Stimulated activated memory B cell treated with anti-CD40 and anti-IgM and Interleukin-4, amounts not matched to agents 10 μg/mL and 1 μg/mL and 100 μg/mL, for 72 hours (primary cell): ENCODE measurements at regions not wholly inside any gene's neighbourhood (a gene's known extent, or its start where the extent isn't known, plus 50 kb on each side); places are given as distances from the start of the nearest gene placed in this dataset.
"Not testable (repeated sequence)": the region's sequence is repeated elsewhere in the genome, so short reads cannot be mapped to it uniquely, and the experiment has no call there.

Experiments
- ATAC-seq: fragments of 150-1000 bp; cut with Tn5 transposase; 2 replicates; pipeline ENCODE4 v1.10.0; 2021
- H3K27ac Mint-ChIP-seq: one replicate; pipeline ENCODE4 v1.8.0; 2022; ENCODE audit warnings: mild to moderate bottlenecking, mixed read lengths
- H3K27me3 Mint-ChIP-seq: one replicate; pipeline ENCODE4 v1.8.0; 2022; ENCODE audit warnings: mixed read lengths
- H3K36me3 Mint-ChIP-seq: one replicate; pipeline ENCODE4 v1.8.0; 2022; ENCODE audit warnings: mixed read lengths
- H3K4me1 Mint-ChIP-seq: one replicate; pipeline ENCODE4 v1.8.0; 2022; ENCODE audit warnings: mixed read lengths
- H3K4me3 Mint-ChIP-seq: one replicate; pipeline ENCODE4 v1.8.0; 2022; ENCODE audit warnings: mild to moderate bottlenecking, moderate library complexity, mixed read lengths
- H3K9me3 Mint-ChIP-seq: one replicate; pipeline ENCODE4 v1.8.0; 2022; ENCODE audit warnings: mixed read lengths

- Mint-ChIP-seq H3K4me3 (no peak overlapping the region), H3K4me1 (no peaks in the 10 kb centered on the region), H3K36me3 (no peaks in the 10 kb centered on the region), H3K27me3 (no peaks in the 10 kb centered on the region), H3K9me3 (no peaks in the 10 kb centered on the region), H3K27ac (no peak overlapping the region)
- no peak for ATAC-seq
Measured at GRCh38 chr13:53411463-53411862, 382.9 kb downstream of the OLFM4 start.

- Mint-ChIP-seq H3K4me3 (no peak overlapping the region), H3K27me3 (no peaks in the 10 kb centered on the region), H3K9me3 (no peaks in the 10 kb centered on the region), H3K4me1 (no peaks in the 10 kb centered on the region), H3K36me3 (no peaks in the 10 kb centered on the region), H3K27ac (no peak overlapping the region)
- no peak for ATAC-seq
Measured at GRCh38 chr13:53415135-53415534, 386.5 kb downstream of the OLFM4 start.

GRCh38 chr13:53417601-53418000 lies 389.0 kb downstream of the OLFM4 start:
- Mint-ChIP-seq H3K4me1 (no peaks in the 10 kb centered on the region), H3K27me3 (no peaks in the 10 kb centered on the region), H3K27ac (no peak overlapping the region), H3K9me3 (no peaks in the 10 kb centered on the region), H3K36me3 (no peaks in the 10 kb centered on the region), H3K4me3 (no peak overlapping the region)
- no peak for ATAC-seq

- no peak overlapping the region for H3K4me3 Mint-ChIP-seq
- H3K9me3 Mint-ChIP-seq, result no peaks in the 10 kb centered on the region
- H3K4me1 Mint-ChIP-seq, result no peaks in the 10 kb centered on the region
- no peak for ATAC-seq
- H3K27me3 Mint-ChIP-seq, result no peaks in the 10 kb centered on the region
- H3K36me3 Mint-ChIP-seq, result no peaks in the 10 kb centered on the region
- H3K27ac Mint-ChIP-seq, result no peak overlapping the region
Measured at GRCh38 chr13:53422415-53422814, 393.8 kb downstream of the OLFM4 start.

- no peaks in the 10 kb centered on the region for H3K36me3 Mint-ChIP-seq
- no peaks in the 10 kb centered on the region for H3K27me3 Mint-ChIP-seq
- no peaks in the 10 kb centered on the region for H3K9me3 Mint-ChIP-seq
- ATAC-seq, result no peak
- H3K27ac Mint-ChIP-seq, result no peak overlapping the region
- H3K4me1 Mint-ChIP-seq, result no peaks in the 10 kb centered on the region
- H3K4me3 Mint-ChIP-seq, result no peak overlapping the region
Measured at GRCh38 chr13:53436396-53436795, 407.8 kb downstream of the OLFM4 start.

- H3K27me3 Mint-ChIP-seq, result no peaks in the 10 kb centered on the region
- no peaks in the 10 kb centered on the region for H3K36me3 Mint-ChIP-seq
- H3K9me3 Mint-ChIP-seq, result no peaks in the 10 kb centered on the region
- H3K4me1 Mint-ChIP-seq, result no peaks in the 10 kb centered on the region
- no peak overlapping the region for H3K4me3 Mint-ChIP-seq
- no peak overlapping the region for H3K27ac Mint-ChIP-seq
- ATAC-seq, result no peak
Measured at GRCh38 chr13:53439439-53440225, 411.0 kb downstream of the OLFM4 start.

GRCh38 chr13:53442979-53443378 lies 414.4 kb downstream of the OLFM4 start:
- H3K27me3 Mint-ChIP-seq, result no peaks in the 10 kb centered on the region
- H3K4me3 Mint-ChIP-seq, result no peak overlapping the region
- no peak overlapping the region for H3K27ac Mint-ChIP-seq
- H3K9me3 Mint-ChIP-seq, result peaks cover 2% of the 10 kb centered on the region
- no peak for ATAC-seq
- H3K4me1 Mint-ChIP-seq, result no peaks in the 10 kb centered on the region
- H3K36me3 Mint-ChIP-seq, result no peaks in the 10 kb centered on the region

- ATAC-seq, result no peak
- H3K4me1 Mint-ChIP-seq, result no peaks in the 10 kb centered on the region
- no peak overlapping the region for H3K27ac Mint-ChIP-seq
- H3K27me3 Mint-ChIP-seq, result no peaks in the 10 kb centered on the region
- no peak overlapping the region for H3K4me3 Mint-ChIP-seq
- H3K36me3 Mint-ChIP-seq, result peaks cover 4% of the 10 kb centered on the region
- peaks cover 13% of the 10 kb centered on the region for H3K9me3 Mint-ChIP-seq
Measured at GRCh38 chr13:53445686-53446085, 417.1 kb downstream of the OLFM4 start.

GRCh38 chr13:53447456-53447855 lies 418.8 kb downstream of the OLFM4 start:
- Mint-ChIP-seq H3K36me3 (peaks cover 4% of the 10 kb centered on the region), H3K4me1 (no peaks in the 10 kb centered on the region), H3K27me3 (no peaks in the 10 kb centered on the region), H3K4me3 (no peak overlapping the region), H3K9me3 (peaks cover 16% of the 10 kb centered on the region), H3K27ac (no peak overlapping the region)
- ATAC-seq, result no peak

- H3K4me3 Mint-ChIP-seq, result no peak overlapping the region
- no peak for ATAC-seq
Measured at GRCh38 chr13:53447863-53448262, 419.2 kb downstream of the OLFM4 start.

GRCh38 chr13:53452263-53452808 lies 423.7 kb downstream of the OLFM4 start:
- H3K4me1 Mint-ChIP-seq, H3K27ac Mint-ChIP-seq, H3K4me3 Mint-ChIP-seq, H3K36me3 Mint-ChIP-seq, H3K27me3 Mint-ChIP-seq, ATAC-seq: not testable (repeated sequence)
- H3K9me3 Mint-ChIP-seq, result peaks cover 13% of the 10 kb centered on the region

More at GRCh38 chr13:53447863-53448262, 419.2 kb downstream of the OLFM4 start:
- Mint-ChIP-seq H3K9me3 (peaks cover 16% of the 10 kb centered on the region), H3K27ac (no peak overlapping the region), H3K4me1 (no peaks in the 10 kb centered on the region), H3K27me3 (no peaks in the 10 kb centered on the region), H3K36me3 (peaks cover 4% of the 10 kb centered on the region)

- no peak for ATAC-seq
- H3K27ac Mint-ChIP-seq, result no peak overlapping the region
- no peak overlapping the region for H3K4me3 Mint-ChIP-seq
- H3K9me3 Mint-ChIP-seq, result peaks cover 7% of the 10 kb centered on the region
- no peaks in the 10 kb centered on the region for H3K27me3 Mint-ChIP-seq
- no peaks in the 10 kb centered on the region for H3K4me1 Mint-ChIP-seq
- no peaks in the 10 kb centered on the region for H3K36me3 Mint-ChIP-seq
Measured at GRCh38 chr13:53460796-53461195, 432.2 kb downstream of the OLFM4 start.

- Mint-ChIP-seq H3K9me3 (peaks cover 7% of the 10 kb centered on the region), H3K4me1 (no peaks in the 10 kb centered on the region), H3K27ac (no peak overlapping the region), H3K4me3 (no peak overlapping the region), H3K36me3 (no peaks in the 10 kb centered on the region), H3K27me3 (no peaks in the 10 kb centered on the region)
- ATAC-seq, result no peak
Measured at GRCh38 chr13:53463106-53463505, 434.5 kb downstream of the OLFM4 start.

GRCh38 chr13:53466576-53466975 lies 438.0 kb downstream of the OLFM4 start:
- no peak for ATAC-seq
- Mint-ChIP-seq H3K27me3 (no peaks in the 10 kb centered on the region), H3K36me3 (no peaks in the 10 kb centered on the region), H3K4me1 (no peaks in the 10 kb centered on the region), H3K27ac (no peak overlapping the region), H3K9me3 (peaks cover 7% of the 10 kb centered on the region), H3K4me3 (no peak overlapping the region)

GRCh38 chr13:53473397-53473796 lies 444.8 kb downstream of the OLFM4 start:
- H3K27ac Mint-ChIP-seq, result no peak overlapping the region
- no peaks in the 10 kb centered on the region for H3K27me3 Mint-ChIP-seq
- H3K4me3 Mint-ChIP-seq, result no peak overlapping the region
- no peaks in the 10 kb centered on the region for H3K36me3 Mint-ChIP-seq
- ATAC-seq, result no peak
- peaks cover 8% of the 10 kb centered on the region for H3K9me3 Mint-ChIP-seq
- H3K4me1 Mint-ChIP-seq, result no peaks in the 10 kb centered on the region

- H3K27me3 Mint-ChIP-seq, result no peaks in the 10 kb centered on the region
- H3K4me1 Mint-ChIP-seq, result no peaks in the 10 kb centered on the region
- peaks cover 6% of the 10 kb centered on the region for H3K9me3 Mint-ChIP-seq
- ATAC-seq, result no peak
- H3K27ac Mint-ChIP-seq, result no peak overlapping the region
- no peaks in the 10 kb centered on the region for H3K36me3 Mint-ChIP-seq
- H3K4me3 Mint-ChIP-seq, result no peak overlapping the region
Measured at GRCh38 chr13:53474878-53475277, 446.3 kb downstream of the OLFM4 start.
